Caco-2 (cell line): ENCODE measurements at regions not wholly inside any gene's neighbourhood (a gene's known extent, or its start where the extent isn't known, plus 50 kb on each side); places are given as distances from the start of the nearest gene placed in this dataset.

Experiments
- BruUV-seq: library from RNA; stranded (reverse); fragments of 400-500 nt; replicated peaks from 2 replicates; lab custom pipeline; 2021; lab: Mats Ljungman, UMichigan
- CTCF ChIA-PET: fragments of 300-600 bp; sonication (Branson Sonifier 250); formaldehyde crosslinking; loops from one replicate; lab custom pipeline; 2022; ENCODE audit warnings: antibody characterized with exemption; lab: Charles Lee
- POLR2A ChIA-PET: fragments of 300-600 bp; sonication (Branson Sonifier 250); formaldehyde crosslinking; loops from one replicate; lab custom pipeline; 2022; ENCODE audit warnings: antibody characterized with exemption; lab: Charles Lee
- DNase-seq, 2 experiments: peaks; one replicate each; pipeline versions ENCODE4 v3.0.0 to v3.0.0-alpha.2; 2020 to 2022
- H3K27me3 ChIP-seq: replicated peaks from 2 replicates; pipeline ENCODE4 v1.6.0; 2011; ENCODE audit warnings: low read length; ENCODE audit not compliant: control insufficient read depth, insufficient read depth
- H3K36me3 ChIP-seq: 2 replicates; pipeline ENCODE4 v1.5.1; 2011; ENCODE audit warnings: low read length; ENCODE audit not compliant: control insufficient read depth, insufficient read depth
- H3K4me1 ChIP-seq: fragments of 250-450 bp; sonication (Bioruptor Pico); 2 replicates; pipeline ENCODE4 v1.5.1; 2020; ENCODE audit warnings: mild to moderate bottlenecking
- H3K4me3 ChIP-seq: 2 replicates; pipeline ENCODE4 v1.5.1; 2011; ENCODE audit warnings: low read depth, mild to moderate bottlenecking, control low read depth, low read length
- H3K9me3 ChIP-seq: fragments of 250-450 bp; sonication (Bioruptor Pico); 2 replicates; pipeline ENCODE4 v1.5.1; 2020; ENCODE audit warnings: mild to moderate bottlenecking, moderate library complexity
- H3K27ac Mint-ChIP-seq: one replicate; pipeline ENCODE4 v1.8.0; 2022; ENCODE audit warnings: mixed read lengths; ENCODE audit not compliant: unreplicated experiment
- H3K27me3 Mint-ChIP-seq: one replicate; pipeline ENCODE4 v1.8.0; 2022; ENCODE audit warnings: mixed read lengths; ENCODE audit not compliant: insufficient read depth, unreplicated experiment
- H3K36me3 Mint-ChIP-seq: one replicate; pipeline ENCODE4 v1.8.0; 2022; ENCODE audit warnings: mild to moderate bottlenecking, mixed read lengths; ENCODE audit not compliant: insufficient read depth, unreplicated experiment
- H3K4me1 Mint-ChIP-seq: one replicate; pipeline ENCODE4 v1.8.0; 2022; ENCODE audit warnings: low read depth, mixed read lengths; ENCODE audit not compliant: unreplicated experiment
- H3K4me3 Mint-ChIP-seq: one replicate; pipeline ENCODE4 v1.8.0; 2022; ENCODE audit warnings: mild to moderate bottlenecking, moderate library complexity, mixed read lengths; ENCODE audit not compliant: unreplicated experiment
- H3K9me3 Mint-ChIP-seq: one replicate; pipeline ENCODE4 v1.8.0; 2022; ENCODE audit warnings: mixed read lengths; ENCODE audit not compliant: unreplicated experiment
- CTCF ChIP-seq, 2 experiments: fragments of 200-600 bp in 1 of 2; IDR thresholded peaks; 1 replicate in 1 of 2; 2 replicates in 1 of 2; pipeline versions ENCODE4 v1.5.1 to v1.8.0; 2011 to 2022; ENCODE audit warnings: antibody characterized with exemption in 1 of 2, control low read depth in 1 of 2, inconsistent platforms in 1 of 2, low read depth in 1 of 2, low read length in 1 of 2, mild to moderate bottlenecking in 1 of 2, moderate library complexity in 1 of 2; ENCODE audit not compliant: insufficient read depth in 1 of 2, severe bottlenecking in 1 of 2, unreplicated experiment in 1 of 2
- intact Hi-C: fragments of 100-400 bp; cut with micrococcal nuclease; formaldehyde crosslinking; loops from one replicate; pipeline ENCODE4 v1.10.0; 2022; ENCODE audit not compliant: unreplicated experiment

GRCh38 chr1:50275566-50275965 is 147.7 kb downstream of the DMRTA2 start:
- no peaks in the 10 kb centered on the region for H3K4me1 ChIP-seq
- ChIA-PET POLR2A (no interaction called here), CTCF (no interaction called here)
- TF ChIP-seq CTCF (IDR thresholded peaks at IDR 0.05; ENCODE audit: insufficient read depth in 1 of 2, low read depth in 1 of 2, low read length in 1 of 2, severe bottlenecking in 1 of 2, unreplicated experiment in 1 of 2) = no peak
- H3K36me3 ChIP-seq = no peaks in the 10 kb centered on the region
- Mint-ChIP-seq H3K9me3 (no peaks in the 10 kb centered on the region), H3K27me3 (peaks cover 11% of the 10 kb centered on the region), H3K4me3 (no peak overlapping the region), H3K36me3 (no peaks in the 10 kb centered on the region), H3K4me1 (no peaks in the 10 kb centered on the region), H3K27ac (no peak overlapping the region)
- no TSS peak for BruUV-seq
- no peaks in the 10 kb centered on the region for H3K9me3 ChIP-seq
- no peaks in the 10 kb centered on the region for H3K27me3 ChIP-seq
- intact Hi-C loops = no loop called here
- no peak overlapping the region for H3K4me3 ChIP-seq
- no peak for DNase-seq

GRCh38 chr1:50272912-50273311 is 150.3 kb downstream of the DMRTA2 start:
- Mint-ChIP-seq H3K27ac (no peak overlapping the region), H3K4me3 (no peak overlapping the region), H3K36me3 (no peaks in the 10 kb centered on the region), H3K4me1 (no peaks in the 10 kb centered on the region), H3K27me3 (peaks cover 7% of the 10 kb centered on the region), H3K9me3 (no peaks in the 10 kb centered on the region)
- CTCF ChIA-PET = no interaction called here
- Histone ChIP-seq H3K36me3 (no peaks in the 10 kb centered on the region), H3K27me3 (no peaks in the 10 kb centered on the region), H3K4me1 (no peaks in the 10 kb centered on the region), H3K9me3 (no peaks in the 10 kb centered on the region), H3K4me3 (no peak overlapping the region)
- no TSS peak for BruUV-seq
- POLR2A ChIA-PET = no interaction called here
- no peak for DNase-seq
- intact Hi-C loops = no loop called here
- no peak for TF ChIP-seq CTCF (IDR thresholded peaks at IDR 0.05; ENCODE audit: insufficient read depth in 1 of 2, low read depth in 1 of 2, low read length in 1 of 2, severe bottlenecking in 1 of 2, unreplicated experiment in 1 of 2)

- Mint-ChIP-seq H3K36me3 (no peaks in the 10 kb centered on the region), H3K27me3 (peaks cover 7% of the 10 kb centered on the region), H3K27ac (no peak overlapping the region), H3K4me3 (no peak overlapping the region), H3K4me1 (no peaks in the 10 kb centered on the region), H3K9me3 (no peaks in the 10 kb centered on the region)
- Histone ChIP-seq H3K27me3 (no peaks in the 10 kb centered on the region), H3K4me1 (no peaks in the 10 kb centered on the region), H3K36me3 (no peaks in the 10 kb centered on the region), H3K9me3 (no peaks in the 10 kb centered on the region), H3K4me3 (no peak overlapping the region)
- peak in 1 of 2 experiments; percentile 38 for DNase-seq
- BruUV-seq = no TSS peak
- TF ChIP-seq CTCF (IDR thresholded peaks at IDR 0.05; ENCODE audit: insufficient read depth in 1 of 2, low read depth in 1 of 2, low read length in 1 of 2, severe bottlenecking in 1 of 2, unreplicated experiment in 1 of 2) = peak; percentile 55 to 60
- ChIA-PET CTCF (interaction anchor here (0.5 to 1.6 kb wide), 3 partner anchors 8 to 145 kb away, joined by 3 to 5 read pairs (median 4); no protein-coding TSS in a partner anchor), POLR2A (no interaction called here)
- intact Hi-C loops = no loop called here
Measured at GRCh38 chr1:50271968-50272578, 151.2 kb downstream of the DMRTA2 start.
